Activated CD4-positive, CD25-positive, alpha-beta regulatory T cell (primary cell): ENCODE measurements at regions not wholly inside any gene's neighbourhood (a gene's known extent, or its start where the extent isn't known, plus 50 kb on each side); places are given as distances from the start of the nearest gene placed in this dataset.
"Not testable (repeated sequence)": the region's sequence is repeated elsewhere in the genome, so short reads cannot be mapped to it uniquely, and the experiment has no call there.

Experiments
- DNase-seq, 4 experiments: peaks; one replicate each; lab custom pipeline; 2025; lab: John Stamatoyannopoulos, UW

DNA sequence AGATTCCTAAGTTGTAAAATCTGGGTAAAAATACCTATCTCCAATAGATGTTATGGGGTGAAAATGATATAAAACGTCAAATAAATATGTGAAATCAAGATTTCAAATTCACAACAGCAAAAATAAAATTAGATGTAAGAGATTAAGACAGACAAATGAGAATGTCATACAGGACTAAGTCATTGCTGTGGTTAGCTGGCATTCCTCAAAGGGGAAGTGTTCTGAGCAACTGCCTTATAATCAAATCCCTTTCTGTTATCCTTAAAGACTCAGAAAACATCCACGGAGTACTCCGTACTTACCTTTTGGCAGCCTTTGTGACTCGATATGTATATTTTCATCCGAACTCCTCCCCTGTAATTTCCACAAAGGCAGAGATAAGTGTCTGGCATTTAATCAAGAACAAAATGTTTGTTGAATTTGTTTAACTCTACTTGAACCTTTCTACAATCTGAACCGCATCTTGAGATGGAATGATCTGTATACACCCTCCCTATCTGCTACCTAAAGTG lies 559.6 kb downstream of the GATA3 start:
- DNase-seq: no peak

GRCh38 chr10:8615118-8615517 lies 560.6 kb downstream of the GATA3 start:
- no peak for DNase-seq

DNA sequence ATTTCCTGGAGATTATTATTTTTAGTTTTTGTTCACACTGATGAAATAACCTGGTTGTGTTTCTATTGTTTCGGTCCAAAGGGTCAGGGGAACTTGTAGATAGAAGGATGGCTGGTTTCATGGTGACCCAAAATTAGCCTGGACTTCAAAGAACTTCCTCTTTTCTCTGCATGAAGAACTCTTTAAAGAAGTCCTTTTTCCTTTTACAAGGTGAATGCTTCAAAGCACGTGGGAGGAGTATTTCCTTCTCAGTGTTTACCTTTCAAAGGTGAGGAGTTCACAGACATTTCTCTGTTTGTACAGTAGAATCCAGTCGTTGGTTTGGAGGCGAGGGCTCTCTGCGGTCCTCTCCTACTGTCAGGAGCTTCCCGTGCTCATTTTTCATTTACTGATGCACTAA lies 561.7 kb downstream of the GATA3 start:
- no peak for DNase-seq

DNA sequence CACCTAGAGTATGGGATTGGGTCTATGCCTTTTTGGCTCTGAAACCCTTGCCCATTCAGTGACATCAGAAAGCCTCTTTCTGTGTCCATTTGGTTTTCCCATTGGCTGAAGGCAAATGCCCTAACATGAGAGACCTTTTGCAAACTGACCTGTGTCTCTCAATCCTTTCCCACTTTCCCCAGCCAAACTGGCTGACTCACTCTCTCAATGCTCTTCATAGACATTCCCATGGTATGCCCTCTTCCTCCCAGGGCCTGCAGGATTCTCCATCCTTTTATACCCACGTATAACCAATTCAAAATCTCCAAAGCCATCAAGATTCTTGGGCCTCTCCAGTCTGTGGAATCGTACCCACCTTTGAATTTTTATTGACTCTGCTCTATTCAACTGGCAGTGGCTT lies 563.3 kb downstream of the GATA3 start:
- DNase-seq: no peak

- no peak for DNase-seq
These were observed 564.3 kb downstream of the GATA3 start for GRCh38 chr10:8618834-8619233.

DNA sequence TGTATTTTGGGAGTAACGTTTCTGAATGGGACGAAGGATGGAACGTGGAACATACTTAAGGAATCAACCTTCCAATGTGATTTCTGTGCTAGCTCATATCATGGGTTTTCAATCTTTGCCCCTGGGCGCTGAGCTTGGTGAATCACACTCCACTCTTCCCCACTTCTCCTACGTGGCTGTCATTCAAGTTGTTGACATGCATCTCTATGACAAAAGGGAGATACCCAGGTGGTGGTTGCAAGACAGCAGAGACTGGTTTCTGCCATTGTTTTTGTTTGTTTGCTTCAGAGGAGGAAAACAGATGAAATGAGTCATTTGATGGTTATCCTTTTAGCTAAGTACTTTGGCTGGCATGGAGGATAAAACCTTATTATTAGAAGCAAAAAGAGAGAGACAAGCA lies 573.9 kb downstream of the GATA3 start:
- DNase-seq: no peak

DNA sequence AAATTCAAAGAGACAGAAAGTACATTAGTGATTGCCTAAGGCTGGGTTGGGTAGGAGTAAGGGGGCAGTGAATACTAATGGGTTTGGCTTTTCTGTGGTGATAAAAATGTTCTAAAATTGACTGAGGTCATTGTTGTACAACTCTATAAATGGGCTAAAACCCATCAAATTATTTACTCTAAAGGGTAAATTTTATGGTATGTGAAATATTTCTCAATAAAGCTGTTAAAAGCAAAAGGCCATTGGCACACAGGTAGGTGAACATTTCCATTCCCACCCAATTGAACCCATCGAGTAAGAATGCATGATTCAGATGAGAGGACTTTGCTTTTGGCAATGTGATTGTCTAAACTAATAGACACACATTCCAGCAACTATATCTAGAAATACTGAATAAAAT lies 579.4 kb downstream of the GATA3 start:
- DNase-seq: no peak

- DNase-seq: no peak
These were observed 581.9 kb downstream of the GATA3 start for GRCh38 chr10:8636371-8636770.

- no peak for DNase-seq
These were observed 583.2 kb downstream of the GATA3 start for GRCh38 chr10:8637640-8638039.

DNA sequence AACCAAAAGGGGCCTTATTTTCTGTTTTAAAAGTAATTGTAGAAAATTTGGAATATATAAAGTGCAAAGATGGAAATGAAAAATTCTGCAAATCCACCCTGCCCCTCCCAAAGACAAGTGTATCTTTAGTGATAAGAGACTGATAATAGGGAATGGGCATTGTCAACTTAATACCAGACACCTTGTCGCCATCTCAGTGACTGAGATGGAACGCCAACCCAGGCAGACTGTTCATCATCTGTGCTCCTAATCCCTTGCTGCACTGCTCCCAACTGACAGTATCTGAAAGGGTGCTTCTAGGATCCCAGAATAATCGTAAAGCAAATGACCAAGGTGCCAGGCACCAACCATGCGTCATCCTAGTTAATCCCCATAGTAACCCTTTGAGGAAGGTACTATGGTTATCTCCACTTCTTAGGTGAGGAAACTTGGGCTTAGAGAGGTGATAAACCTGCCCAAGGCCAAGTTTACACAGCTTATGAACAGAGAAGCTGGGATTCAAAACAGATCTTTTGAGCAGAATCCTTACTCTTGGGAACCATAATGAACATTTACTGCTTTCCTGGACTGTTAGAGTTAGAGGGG lies 583.7 kb downstream of the GATA3 start:
- no peak for DNase-seq

DNA sequence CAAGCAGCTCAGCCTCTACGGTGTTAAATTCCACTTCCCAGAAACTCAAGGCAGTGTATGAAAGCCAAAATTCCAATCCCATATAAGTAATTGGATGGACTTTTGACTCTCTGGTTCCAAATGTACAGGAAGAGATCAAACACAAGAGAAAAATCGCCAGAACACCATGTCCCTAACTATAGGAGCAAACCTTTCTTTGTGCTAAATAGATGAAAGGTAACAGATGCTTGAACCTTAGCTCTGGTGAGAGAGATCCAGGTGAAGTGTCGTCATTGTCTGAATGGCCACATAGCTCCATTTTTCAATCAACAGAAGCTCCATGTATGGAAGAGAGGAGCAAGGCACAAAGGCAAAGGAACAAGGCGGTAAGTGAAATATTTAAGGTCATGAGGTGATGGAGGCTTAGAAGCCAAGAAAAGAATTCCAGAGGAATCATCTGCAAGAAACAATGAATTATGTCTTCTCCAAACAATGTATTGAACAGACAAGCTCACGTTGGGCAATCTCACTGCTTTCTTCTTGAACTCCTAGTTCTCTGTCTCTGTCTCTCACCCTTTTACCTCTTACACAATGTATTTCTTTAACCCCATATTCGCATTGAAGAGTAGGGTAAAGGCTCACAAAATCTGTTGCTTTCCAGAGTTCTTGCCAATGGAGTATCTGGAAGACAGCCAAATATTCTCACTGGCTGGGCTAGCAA lies 585.1 kb downstream of the GATA3 start:
- no peak for DNase-seq

DNA sequence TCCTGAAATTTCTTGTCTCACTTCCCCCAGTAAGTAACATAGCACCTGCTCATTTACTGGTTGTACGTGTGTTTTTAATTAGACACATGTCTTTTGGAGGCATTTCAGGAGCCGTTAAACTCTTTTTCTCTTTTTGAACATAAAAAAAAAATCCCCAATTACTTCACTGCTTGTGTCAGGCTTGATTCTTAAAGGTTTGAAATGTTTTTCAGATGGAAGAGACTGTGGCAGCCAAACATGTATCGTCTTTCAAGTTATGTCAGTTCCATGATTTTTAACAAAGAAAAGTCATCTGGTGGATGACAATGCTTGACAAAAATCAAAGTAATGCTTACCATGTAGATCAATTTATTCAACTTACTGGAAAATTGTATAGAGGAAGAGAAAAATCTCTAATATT lies 585.8 kb downstream of the GATA3 start:
- no peak for DNase-seq

DNA sequence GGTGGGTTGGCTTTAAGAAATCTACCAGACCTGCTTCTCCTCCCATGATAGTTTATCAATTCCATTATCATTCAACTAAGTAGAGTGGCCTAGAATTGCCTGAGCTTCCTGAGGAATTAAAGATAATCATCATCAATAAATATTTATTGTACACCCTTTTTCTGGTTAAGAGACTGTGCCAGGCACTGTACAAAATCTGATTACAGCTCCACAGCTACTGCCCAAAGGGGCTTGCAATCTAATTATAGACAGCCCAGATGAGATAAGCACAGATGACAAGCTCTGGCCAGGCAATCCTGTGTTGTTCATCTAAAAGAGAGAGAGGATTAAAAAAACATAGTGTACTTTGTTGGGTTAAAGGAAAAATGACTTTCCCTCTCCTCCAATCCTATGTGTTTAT lies 586.4 kb downstream of the GATA3 start:
- no peak for DNase-seq

DNA sequence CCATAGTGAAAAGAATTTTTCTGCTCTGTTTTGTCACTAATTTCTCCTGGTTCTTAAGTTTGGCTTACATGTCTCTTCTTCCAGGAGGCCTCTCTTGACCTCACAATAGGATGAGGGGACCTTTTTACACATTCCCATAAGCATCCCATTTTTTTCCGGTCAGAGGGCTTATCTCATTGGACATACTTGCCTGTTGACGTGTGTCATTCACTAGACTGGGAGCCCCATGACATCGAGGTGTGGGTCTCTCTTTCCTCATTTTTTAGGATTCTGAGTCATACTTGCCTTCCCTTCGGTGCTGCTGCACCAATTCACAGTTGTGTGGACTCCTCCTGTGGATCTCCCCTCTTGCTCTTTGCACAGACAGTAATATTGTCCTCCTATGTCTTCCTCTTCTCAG lies 601.8 kb downstream of the GATA3 start:
- no peak for DNase-seq

DNA sequence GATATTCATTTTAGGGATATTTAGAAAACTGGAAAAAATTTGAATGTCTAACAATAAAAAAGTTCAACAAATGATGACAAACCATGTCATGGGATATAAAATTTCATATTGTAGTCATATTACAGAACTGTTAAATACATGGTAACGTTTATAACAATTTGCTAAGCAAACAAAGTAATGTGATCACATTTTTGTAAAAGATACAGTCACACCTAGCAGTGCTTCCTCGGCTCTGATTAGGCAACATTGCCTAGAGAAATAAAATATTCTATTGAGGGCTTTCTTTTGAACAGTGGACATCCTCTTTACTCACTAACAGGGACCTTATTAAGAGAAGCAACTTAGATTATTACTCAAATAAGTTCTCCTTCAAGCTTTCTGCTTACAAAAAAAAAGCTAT lies 605.5 kb downstream of the GATA3 start:
- DNase-seq: no peak

GRCh38 chr10:8661886-8662285 lies 607.4 kb downstream of the GATA3 start:
- DNase-seq: no peak

DNA sequence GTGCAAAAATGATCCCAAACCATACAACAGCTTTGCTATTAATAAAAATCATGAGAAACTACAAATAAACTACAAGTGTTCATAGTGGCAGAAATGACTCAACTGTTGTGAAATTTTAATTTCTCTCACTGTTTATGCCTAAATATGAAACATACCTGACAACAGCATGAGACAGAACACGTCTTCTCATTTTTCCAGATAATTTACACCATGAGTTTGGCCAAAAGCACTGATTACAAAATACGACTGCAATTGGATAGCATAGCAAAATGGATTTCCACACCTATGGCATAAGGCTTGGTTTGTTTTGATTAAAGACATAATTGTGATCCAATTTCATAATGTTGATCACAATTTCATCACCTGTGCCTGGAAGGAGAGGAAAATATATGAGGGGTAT lies 608.6 kb downstream of the GATA3 start:
- no peak for DNase-seq

GRCh38 chr10:8665322-8665721 lies 610.8 kb downstream of the GATA3 start:
- no peak for DNase-seq

GRCh38 chr10:8670461-8670860 lies 616.0 kb downstream of the GATA3 start:
- DNase-seq: no peak

DNA sequence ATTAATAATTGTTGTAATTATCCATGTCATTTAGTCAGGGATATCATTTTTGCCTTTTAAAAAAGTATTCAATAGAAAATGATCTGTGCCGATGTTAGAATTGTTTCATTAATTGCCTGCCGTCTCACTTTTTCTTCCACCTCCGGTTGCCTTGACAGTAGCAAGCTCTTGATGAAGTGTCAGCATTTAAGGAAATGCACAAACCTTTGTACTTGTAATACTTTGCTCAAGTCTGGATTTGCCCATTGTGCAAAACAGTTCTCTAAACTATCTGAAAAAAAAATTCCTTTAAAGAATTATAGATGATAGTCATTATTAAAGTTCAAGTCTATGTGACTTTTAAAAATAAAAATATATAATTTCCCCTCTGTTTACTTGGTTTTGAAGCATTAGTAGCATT lies 619.7 kb downstream of the GATA3 start:
- DNase-seq: no peak

DNA sequence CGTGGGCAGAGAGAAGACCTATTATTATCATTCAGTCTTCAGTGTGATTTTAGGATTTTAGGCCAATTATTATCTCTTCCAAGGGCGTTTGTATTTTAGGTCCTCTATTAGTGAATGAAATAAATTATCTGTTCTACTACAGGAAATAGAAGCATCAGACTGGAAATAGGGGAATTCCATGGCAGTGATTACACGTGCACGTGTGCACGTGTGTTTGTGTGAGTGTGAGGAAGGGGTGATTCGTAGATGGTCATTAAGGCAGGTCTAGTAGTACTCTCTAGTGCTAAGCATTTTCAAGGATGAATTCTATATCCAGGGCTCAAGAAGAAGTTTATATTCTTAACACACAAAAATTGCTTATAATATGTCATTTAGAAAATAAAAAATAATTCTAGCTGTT lies 623.2 kb downstream of the GATA3 start:
- no peak for DNase-seq

DNA sequence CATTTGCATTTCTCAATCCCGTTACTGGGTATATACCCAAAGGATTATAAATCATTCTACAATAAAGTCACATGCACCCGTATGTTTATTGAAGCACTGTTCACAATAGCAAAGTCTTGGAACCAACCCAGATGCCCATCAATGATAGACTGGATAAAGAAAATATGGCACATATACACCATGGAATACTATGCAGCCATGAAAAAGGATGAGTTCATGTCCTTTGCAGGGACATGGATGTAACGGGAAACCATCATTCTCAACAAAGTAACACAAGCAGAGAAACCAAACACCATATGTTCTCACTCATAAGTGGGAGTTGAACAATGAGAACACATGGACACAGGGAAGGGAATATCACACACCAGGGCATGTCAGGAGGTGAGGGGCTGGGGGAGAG lies 630.4 kb downstream of the GATA3 start:
- DNase-seq: not testable (repeated sequence)

- no peak for DNase-seq
These were observed 634.4 kb downstream of the GATA3 start for GRCh38 chr10:8688881-8689280.

DNA sequence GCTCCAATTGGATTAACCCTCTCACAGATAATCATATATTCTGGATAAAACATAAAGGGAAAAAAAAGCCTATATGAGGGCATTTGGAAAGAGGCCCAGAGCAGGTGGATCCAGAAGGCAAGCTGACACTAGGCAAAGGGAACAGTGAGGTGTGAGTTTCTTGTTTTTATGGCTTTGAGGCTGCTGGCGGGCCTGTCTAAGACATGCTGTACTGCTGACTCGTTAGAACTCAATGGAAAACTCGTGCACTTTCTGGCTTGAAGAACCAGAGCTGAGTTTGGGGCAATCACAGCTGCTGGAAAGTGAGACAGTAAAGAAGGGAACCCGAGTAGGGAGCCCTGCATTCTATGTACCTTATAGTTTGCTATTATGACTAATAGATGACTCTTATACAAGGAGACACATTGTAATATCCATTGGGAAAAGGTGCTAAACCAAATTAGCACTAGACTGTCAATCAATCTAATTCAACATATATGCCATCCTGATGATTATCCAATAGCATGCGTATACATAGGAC lies 637.1 kb downstream of the GATA3 start:
- DNase-seq: no peak
